GM19372 (cell line): ENCODE measurements at regions not wholly inside any gene's neighbourhood (a gene's known extent, or its start where the extent isn't known, plus 50 kb on each side); places are given as distances from the start of the nearest gene placed in this dataset.

Source experiments
- ATAC-seq: cut with Tn5 transposase; IDR thresholded peaks from one replicate; pipeline ENCODE4 v1.9.1; 2021; ENCODE audit warnings: mild to moderate bottlenecking, low read depth, moderate library complexity; ENCODE audit not compliant: unreplicated experiment

DNA sequence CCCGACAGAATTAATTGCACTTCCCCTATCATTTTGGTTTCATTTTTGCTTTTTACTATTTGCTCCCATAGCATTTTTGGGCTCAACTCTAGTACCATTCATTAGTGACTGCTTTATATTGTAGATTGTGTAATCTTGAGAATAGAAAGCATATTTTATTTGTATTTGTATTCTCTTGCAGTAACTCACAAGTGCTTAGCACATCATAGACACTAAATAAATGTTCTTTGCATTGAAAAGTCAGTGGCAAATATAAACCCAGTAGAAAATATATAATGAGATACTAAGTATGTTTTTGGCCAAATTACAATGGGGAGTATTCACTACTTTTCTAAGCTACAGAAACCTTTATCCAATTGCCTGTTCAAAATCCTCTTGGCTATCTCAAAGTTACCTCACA is 359.7 kb upstream of the CAMK1G start:
- ATAC-seq = no peak

DNA sequence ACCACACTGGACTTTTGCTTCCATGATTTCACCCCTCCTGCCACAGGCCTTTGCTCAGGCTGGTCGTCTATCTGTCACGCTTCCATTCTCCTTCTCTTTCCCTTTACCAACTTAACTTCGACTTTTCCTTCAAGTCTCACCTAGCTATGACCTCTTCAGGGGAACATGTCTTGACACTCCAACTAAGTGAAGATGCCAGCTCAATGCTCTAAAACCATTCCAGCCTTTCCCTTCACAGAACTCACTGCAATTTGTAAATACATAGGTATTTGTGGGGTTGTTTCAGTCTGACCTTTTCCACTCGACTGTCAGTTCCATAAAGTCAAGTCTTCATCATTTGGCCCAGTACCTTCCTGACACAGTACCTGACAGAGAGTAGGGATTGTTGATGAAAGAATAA is 358.6 kb upstream of the CAMK1G start:
- ATAC-seq = no peak

DNA sequence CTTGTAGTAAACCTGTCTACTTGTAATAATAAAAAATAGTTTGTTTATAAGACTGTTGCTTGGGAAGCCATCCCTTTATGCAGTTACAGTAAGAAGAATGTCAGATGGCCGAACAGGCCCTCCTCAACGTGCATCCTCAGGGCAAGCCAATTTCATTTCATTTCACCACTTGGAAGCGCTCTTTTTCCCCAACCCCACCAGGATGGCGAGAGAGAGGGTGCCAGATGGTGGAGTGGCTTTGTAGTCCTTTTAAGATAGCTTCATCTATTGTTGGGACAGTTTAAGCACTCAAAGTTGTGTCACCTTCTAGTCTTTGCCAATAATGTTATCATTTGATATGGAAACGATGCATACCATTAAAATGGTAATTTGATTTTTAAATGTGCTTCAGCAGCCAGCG is 356.3 kb upstream of the CAMK1G start:
- ATAC-seq = no peak

DNA sequence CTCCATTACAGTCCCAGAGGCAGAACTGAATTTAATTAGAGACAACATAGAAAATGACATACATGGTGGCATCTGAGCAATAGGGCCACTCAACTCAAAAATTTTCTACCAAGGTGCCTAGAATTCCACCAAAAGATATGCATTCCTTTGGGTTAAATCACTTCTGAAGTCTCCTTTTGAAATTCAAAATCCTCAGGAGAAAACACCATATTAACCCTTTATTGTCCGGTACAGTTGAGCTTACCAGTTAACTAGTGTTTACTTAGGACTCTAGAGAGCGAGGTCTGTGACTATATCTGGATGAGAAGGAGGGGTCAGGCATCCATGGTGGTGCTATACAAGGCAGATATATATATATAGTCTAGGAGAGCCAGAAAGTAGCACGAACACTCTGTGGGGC is 355.6 kb upstream of the CAMK1G start:
- ATAC-seq = no peak

DNA sequence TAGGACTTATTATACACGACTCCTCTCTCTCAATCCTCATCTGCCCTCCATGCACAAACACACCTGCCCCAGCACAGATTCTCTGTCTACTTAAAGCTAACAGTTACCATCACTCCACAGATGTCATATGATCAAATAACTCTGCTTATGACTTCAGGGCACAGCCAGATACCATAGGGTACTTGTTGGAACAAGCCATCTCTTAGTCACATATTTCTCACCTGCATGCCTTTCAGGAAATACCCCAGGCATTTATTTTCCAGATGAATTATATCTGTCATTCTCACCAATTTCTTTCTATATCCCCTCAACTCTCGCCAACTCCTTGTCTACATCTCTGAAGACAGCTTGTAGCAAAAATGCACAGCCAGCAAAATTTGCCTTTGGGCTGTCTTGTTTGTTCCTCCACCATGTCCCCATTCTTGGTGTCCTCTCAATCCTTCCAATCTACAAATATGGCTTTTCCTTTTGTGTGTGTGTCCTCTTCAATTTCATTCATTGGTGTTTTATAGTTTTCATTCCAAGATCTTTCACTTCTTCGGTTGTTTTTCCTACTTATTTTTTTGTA is 353.9 kb upstream of the CAMK1G start:
- no peak for ATAC-seq

DNA sequence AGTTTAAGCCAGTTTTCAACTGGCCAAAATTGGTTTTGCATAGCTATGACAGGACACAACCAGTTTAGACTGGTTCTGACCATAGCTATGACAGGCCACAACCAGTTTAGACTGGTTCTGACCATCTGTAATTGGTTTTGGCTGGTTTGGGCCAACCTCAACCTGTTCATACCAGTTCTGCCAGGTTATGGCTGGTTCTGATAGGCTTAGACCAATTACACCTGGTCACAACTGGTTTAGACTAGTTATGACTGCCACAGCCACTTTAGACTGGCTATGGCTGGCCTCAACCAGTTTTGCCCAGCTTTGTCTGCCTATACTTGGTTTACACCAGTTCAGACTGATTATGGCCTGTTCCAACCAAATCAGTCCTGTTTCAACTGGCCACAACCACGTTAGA is 353.2 kb upstream of the CAMK1G start:
- ATAC-seq = no peak

DNA sequence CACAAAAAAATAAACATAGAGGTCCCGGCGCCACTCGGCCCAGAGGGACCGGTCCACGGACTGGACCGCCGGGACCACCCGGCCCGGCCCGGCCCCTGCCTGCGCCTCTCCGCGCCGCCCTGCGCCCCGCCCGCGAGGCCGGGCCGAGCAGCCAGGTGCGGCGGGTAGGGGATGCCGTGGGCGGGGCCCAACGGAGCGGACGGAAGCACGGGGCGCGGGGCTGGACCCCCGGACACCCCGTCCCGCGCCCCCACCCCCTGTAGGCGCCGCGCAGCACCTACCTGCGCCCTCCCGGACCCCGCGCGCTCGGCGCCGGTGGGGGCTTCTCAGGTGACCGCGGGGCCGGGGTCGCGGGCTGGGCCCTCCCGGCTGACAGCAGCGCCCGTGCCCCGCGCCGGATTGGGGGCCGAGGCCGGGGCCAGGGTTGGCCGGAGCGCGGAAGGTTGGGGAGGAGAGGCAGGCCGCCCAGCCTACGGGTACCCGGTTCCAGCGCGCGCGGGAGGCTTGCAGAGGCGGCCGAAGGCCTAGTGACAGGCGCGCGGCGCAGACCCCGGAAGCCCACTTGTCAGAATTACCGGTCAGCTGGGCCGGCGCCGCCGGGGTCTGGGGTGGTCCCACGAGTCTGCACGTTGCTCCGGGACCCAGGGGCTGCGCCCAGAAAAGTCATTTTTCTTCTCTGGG is 351.9 kb upstream of the CAMK1G start:
- no peak for ATAC-seq

DNA sequence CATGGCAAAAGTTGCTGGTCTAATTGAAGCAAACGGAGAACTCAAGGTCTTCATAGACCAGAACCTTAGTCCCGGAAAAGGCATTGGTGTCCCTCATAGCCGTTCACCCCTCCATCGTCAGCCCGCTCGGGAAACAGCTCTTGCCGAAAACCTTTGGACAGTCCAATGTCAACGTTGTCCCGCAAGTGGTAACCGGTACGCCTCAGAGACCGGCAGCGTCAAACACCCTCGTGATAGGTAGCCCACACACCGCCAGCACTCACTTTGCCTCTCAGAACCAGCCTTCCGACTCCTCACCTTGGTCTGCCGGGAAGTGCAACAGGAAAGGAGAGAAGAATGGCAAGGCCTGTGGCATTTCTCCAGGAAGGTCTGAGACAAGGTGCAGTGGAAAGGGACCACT is 351.3 kb upstream of the CAMK1G start:
- ATAC-seq = no peak

DNA sequence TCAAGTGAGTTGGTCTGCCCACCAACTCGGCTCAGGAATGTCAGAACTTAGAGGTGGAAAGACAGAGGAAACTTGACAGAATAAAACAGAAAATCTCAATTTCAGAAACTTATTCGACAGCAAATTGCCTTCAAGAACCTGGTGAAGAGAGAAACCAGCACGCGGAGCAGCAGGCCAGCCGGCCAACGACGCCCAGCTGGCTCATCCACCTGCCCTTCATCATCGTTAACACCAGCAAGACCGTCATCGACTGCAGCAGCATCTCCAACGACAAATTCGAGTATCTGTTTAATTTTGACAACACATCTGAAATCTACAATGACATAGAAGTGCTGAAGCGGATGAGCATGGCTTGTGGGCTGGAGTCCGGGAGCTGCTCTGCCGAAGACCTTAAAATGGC is 350.8 kb upstream of the CAMK1G start:
- no peak for ATAC-seq

DNA sequence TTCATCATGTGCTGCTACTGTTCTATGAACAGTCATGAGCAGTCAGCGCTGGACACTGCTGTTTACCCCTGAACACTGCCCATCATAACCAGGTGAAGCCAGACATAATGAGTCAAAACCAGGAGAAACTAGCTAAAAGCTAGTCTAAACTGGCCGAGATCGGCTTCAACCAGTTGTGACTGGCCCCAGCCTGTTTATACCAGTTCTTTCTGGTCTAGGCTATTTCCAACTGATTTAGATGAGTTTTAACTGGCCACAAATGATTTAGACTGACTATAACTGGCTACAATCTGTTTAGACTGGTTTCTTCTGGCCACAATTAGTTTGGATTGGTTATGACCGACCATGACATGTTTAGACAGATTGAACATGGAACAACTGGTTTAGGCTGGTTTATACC is 348.3 kb upstream of the CAMK1G start:
- no peak for ATAC-seq

DNA sequence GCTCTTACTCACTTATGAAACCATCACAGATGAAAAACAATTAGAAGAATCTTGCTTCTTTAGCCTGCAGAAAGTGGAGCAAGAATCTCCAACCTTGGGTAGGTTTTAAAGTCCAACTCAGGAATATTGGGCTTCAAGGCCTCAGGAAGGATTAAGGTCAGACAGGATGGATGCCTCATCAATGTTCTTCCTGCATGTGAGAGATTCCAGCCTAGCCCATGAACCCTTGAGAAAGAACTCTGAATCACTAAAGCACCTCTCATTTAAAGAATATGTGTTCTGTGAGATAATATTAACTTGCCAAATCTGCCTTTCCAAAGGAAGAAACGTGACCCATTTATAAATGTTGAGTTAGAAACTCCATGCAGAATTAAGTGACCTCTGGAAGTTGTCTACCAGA is 345.2 kb upstream of the CAMK1G start:
- ATAC-seq = no peak

DNA sequence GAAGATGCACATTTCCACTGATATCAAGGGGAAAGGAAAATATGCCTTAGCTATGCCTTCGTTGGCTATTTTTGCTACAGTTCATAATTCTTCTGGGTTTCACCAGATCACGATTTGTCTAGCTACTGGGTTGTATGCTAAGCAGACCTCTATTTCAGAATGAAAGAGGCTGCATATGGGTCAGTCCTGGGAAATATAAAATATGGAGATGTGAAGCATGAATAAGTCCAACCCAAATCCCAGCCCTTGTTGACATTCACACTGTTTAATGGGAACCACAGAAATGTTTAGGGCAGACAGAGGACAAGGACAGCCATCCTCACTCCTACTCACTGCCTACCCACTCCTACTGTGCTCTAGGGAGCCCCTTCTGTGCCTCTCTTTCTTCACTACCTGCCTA is 343.2 kb upstream of the CAMK1G start:
- no peak for ATAC-seq

DNA sequence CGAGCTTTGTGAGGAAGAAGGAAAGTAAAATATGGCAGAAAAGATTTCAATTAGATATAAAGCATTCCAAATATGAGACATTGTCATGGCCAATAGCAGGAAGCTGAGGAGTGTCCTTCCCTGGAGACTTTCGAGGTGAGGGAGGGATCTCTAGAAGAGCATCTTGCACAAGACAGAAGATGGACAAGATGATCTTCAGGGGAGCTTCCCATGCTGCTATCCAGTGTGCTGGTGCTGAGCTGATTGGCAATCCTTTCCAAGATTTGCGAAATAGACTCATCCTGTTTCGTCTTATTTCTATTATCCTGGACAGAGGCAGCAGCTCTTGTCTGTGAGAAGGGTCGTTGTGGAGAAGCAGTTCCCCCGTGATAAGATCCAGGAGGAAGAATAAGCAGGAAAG is 342.0 kb upstream of the CAMK1G start:
- no peak for ATAC-seq

DNA sequence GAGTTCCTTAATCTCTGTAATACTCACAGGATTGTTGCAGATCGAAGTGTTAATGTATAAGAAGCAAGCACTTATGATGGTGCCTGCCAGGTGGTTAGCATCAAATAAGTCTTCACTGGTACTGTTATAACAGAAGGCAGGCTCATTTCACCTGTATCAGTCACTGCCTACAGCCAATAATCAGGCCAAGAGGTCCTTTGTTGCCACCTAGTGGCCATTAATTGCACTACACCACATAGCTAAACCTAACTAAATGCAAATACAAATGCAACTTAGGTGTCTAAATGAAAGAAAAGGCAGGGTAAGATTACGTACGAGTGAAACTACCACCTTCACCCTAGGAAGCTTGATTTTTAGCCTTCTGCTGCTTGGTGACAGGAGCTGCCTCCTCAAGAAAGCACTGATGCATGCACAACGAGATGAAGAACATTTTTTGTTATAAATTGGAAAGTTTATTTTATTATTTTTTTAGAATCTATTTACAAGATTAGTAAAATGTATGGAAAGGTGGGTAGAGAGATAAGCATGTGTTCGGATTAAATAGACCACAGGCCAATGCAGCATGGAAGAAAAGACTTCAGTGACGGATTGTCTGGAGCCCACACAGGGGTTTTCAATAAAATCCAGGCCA is 334.8 kb upstream of the CAMK1G start:
- peak; percentile 96 for ATAC-seq

DNA sequence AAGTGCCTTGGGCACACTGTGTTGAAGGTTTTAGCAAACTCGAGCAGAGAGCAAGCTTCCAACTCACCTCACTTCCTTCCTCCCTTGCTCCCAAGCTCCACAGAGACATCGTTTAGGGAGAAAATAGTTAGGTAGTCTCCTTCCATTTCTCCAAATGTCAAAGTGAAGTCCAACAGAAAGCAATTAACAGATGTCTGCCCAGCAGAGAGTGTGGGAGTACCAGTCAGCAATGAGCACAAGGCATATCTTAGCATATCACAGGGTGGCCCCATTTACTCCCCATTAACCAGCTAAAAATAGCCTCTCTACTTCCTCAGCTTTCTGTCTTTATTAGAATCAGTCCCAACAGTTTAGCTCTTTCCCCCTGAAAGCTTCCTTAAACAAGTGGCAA is 334.2 kb upstream of the CAMK1G start:
- ATAC-seq = no peak

DNA sequence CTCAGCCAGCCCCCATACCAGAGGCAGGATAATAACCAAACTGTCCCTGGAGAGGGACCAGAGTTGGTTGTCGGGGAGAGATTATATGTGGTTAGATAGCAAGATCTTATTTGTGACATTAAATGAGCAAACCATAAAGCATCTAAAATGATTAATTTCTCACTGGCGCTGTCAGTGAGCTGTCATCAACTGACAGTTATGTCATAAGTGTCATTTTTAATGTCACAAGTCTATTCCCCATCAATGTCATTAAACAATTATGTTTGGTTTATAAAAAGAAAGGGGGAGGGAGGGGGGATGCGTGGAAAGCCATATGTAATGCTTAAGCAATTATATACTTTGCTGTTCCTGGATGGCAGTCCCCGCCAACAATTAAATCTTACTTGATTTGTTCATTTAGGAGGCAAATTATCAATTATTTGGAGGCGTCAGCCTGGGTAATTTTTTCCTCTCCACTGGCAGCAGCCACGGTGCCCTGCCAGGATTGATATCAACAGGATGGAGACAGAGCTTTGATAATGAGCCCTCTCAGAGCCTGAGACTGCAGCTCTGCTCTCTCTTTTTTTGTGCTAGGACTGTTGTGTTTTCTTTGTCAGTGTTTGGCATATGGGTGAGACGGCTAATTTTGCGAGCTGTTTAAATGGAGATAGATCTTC is 333.6 kb upstream of the CAMK1G start:
- ATAC-seq = no peak

DNA sequence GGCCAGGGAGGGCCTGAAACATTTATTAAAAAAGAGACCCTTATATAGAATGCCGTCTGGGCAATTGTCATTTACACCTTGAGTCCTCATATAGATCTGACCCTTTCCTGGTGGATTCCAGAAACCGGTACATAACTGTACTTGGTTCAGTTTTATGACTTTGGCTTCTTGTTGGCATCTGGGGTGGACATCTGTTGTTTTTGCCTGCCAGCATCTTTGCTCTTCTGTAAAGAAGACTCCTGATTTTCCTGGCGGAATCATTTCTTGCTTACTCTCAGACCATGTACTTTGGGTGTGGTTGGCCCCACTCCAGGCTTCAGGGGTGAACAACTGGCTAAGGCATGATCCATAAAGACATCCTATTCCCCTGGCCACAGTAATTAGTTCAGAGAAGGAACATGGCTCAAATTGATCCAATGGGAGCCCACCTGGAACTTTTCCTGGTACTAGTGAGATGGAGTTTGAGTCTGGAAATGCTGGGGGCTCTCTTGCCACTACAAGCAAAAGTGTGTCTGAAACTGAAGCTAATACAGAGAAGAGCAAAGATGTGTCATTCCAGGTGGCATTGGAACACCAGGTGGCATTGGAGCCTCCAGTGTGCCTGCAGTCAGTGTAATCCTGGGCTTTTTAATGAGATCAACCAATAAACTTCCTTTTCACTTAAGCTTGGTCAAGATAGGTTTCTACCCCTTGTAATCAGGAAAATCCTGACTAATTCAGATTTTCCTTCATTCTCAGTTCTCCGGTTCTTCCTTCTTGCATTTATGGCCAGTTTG is 332.5 kb upstream of the CAMK1G start:
- ATAC-seq = no peak

DNA sequence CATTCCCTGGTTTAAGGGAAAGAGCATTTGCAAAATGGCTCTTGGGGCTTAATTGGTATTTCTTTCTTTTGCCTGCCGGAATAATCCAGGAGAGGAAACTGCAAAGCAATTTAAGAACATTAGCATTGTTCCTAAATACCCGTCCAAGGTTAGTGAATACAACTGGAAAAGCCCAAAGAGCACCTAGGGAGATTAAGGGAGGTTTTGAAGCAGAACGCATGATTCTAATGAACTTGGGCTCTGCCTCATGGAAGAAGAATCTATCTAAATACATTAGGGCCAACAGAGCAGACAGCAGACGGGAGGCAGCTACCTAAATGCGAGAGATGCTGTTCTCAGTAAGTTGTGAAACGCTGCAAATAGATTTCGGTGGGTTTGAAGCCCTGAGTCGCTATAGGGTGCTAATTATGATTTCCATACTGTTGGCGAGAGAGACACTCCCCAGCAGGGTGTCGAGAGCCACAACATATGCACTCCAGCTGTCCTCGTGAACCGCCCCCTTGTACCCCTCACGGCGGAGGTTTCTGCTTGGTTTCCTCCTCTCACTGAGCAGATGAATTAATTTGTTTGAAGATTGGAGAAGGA is 326.7 kb upstream of the CAMK1G start:
- no peak for ATAC-seq

DNA sequence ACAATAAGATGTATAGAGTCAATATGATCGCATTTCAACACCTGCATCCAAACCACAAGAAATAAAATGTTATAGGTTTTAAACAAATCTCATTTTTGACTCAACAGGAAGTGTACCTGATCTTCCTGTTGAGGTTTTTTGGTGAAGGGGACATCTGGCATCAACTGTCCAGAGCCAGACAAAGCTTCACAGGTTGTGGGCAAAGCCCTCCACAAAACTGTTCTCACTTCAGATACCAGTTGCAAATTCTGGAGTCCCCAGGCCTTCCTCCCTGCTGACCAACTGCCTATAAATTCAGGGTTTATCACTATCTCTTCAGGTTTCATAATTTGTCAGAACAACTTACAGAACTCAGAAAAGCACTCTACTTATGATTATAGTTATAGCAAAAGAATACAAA is 326.1 kb upstream of the CAMK1G start:
- ATAC-seq = no peak

DNA sequence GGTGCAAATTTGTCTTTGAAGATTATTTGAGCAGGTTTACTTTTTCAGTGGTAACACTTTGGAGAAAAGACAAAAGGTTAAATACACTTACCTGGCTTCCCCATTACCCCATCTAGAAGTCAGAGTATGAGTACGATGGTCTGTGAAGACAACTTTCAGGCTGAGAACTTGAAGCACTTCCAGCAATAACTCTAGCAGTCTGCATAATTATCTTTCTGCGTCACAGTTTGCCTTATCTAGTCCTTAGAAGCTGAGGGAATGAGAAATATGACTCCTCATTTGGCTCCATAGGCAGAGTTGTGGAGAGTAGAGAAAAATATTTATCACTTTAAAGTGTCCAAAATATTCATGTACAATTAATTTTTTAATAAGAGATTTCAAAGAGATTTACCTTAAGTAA is 323.4 kb upstream of the CAMK1G start:
- ATAC-seq = no peak

DNA sequence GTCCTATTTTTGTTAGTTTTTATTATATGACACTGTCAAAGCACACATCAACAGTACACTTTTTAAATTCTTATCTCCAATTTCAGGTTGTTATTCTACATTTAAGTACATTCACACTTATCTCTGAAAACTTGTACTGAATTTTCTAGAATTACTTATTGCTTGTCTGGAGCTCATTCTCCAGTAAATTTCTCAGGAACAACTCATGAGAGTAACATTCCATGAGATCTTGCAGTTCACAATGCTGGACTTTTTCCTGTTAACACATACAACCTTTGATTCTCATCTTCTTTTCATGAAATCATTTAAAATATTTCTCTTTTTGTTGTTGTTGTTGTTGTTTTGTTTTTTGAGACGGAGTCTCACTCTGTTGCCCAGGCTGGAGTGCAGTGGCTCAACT is 320.9 kb upstream of the CAMK1G start:
- ATAC-seq = no peak
